ENCODE measurements at regions not wholly inside any gene's neighbourhood (a gene's known extent, or its start where the extent isn't known, plus 50 kb on each side); places are given as distances from the start of the nearest gene placed in this dataset.

DNA sequence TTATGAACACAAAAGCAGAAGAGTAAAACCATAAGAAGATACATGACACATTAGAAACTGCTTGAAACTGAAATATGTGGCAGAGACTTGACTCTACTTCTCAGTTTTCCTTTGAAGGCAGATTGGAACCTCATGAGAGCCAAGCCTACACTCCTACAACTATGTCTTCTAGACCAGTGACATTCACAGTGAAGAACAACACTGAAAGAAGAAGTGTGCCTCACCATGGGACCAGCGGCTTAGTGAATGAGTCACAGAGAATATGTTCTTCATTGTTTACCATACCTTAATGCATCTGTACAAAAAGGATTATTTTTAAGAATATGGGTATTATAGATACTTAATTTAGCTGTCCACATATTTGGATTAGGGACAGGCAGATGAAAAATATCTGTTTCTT, 248.3 kb downstream of the CDC14C start:
- ATAC-seq, result no peak
- Histone ChIP-seq H3K27me3 (ENCODE audit: control insufficient read depth in 2 of 2, insufficient read depth in 2 of 2, low read length in 2 of 2) (no peaks in the 10 kb centered on the region), H3K4me3 (ENCODE audit: low read length) (no peak overlapping the region), H3K9me3 (ENCODE audit: control insufficient read depth in 2 of 3, low read length in 3 of 3) (no peaks in the 10 kb centered on the region), H3K36me3 (ENCODE audit: control insufficient read depth in 2 of 3, insufficient read depth in 3 of 3, low read length in 3 of 3) (no peaks in the 10 kb centered on the region), H3K4me1 (ENCODE audit: control insufficient read depth in 2 of 2, insufficient read depth in 2 of 2, low read length in 2 of 2) (no peaks in the 10 kb centered on the region), H3K27ac (ENCODE audit: low read depth, low read length) (no peak overlapping the region)
- DNase-seq, result no peak
- POLR2A ChIA-PET, result no interaction called here
- H3K36me3 Mint-ChIP-seq, result no peaks in the 10 kb centered on the region
- peaks cover 0 to 19% (median 3%) of the 10 kb centered on the region in 11 donors for H3K9me3 Mint-ChIP-seq
- H3K27ac Mint-ChIP-seq, result no peak overlapping the region
- H3K27me3 Mint-ChIP-seq, result no peaks in the 10 kb centered on the region
- intact Hi-C loops (cut with micrococcal nuclease), result no loop called here
- no peaks in the 10 kb centered on the region for H3K4me1 Mint-ChIP-seq
- CTCF ChIA-PET, result no interaction called here
- H3K4me3 Mint-ChIP-seq, result no peak overlapping the region

DNA sequence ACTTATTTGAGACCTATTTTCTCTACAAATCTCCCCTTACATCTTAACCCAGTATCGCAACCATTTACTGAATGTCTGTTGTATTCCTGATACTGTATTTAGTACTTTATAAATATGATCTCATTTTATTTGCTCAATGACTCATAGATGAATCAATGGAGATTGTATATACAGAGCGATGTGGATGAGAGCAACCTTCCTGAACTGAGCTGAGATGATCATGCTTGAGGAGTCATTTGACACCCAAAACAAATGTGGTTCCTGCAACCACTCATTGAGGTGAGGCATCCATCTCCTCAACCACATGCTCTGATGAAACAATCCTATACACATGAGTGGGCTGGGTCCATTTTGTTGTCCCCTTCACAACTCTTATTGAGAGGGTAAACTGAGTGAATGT, 250.0 kb downstream of the CDC14C start:
- H3K27me3 ChIP-seq (ENCODE audit: control insufficient read depth in 2 of 2, insufficient read depth in 2 of 2, low read length in 2 of 2), result no peaks in the 10 kb centered on the region
- H3K4me3 ChIP-seq (ENCODE audit: low read length), result no peak overlapping the region
- no peak overlapping the region for H3K27ac Mint-ChIP-seq
- DNase-seq (no peak), ATAC-seq (no peak)
- H3K4me3 Mint-ChIP-seq, result no peak overlapping the region
- H3K27me3 Mint-ChIP-seq, result no peaks in the 10 kb centered on the region
- H3K27ac ChIP-seq (ENCODE audit: low read depth, low read length), result no peak overlapping the region
- POLR2A ChIA-PET, result no interaction called here
- peaks cover 0 to 26% (median 3%) of the 10 kb centered on the region in 11 donors for H3K9me3 Mint-ChIP-seq
- H3K4me1 ChIP-seq (ENCODE audit: control insufficient read depth in 2 of 2, insufficient read depth in 2 of 2, low read length in 2 of 2), result no peaks in the 10 kb centered on the region
- H3K36me3 ChIP-seq (ENCODE audit: control insufficient read depth in 2 of 3, insufficient read depth in 3 of 3, low read length in 3 of 3), result no peaks in the 10 kb centered on the region
- no peaks in the 10 kb centered on the region for H3K9me3 ChIP-seq (ENCODE audit: control insufficient read depth in 2 of 3, low read length in 3 of 3)
- H3K4me1 Mint-ChIP-seq, result no peaks in the 10 kb centered on the region
- CTCF ChIA-PET, result no interaction called here
- no peaks in the 10 kb centered on the region for H3K36me3 Mint-ChIP-seq
- intact Hi-C loops (cut with micrococcal nuclease), result no loop called here

DNA sequence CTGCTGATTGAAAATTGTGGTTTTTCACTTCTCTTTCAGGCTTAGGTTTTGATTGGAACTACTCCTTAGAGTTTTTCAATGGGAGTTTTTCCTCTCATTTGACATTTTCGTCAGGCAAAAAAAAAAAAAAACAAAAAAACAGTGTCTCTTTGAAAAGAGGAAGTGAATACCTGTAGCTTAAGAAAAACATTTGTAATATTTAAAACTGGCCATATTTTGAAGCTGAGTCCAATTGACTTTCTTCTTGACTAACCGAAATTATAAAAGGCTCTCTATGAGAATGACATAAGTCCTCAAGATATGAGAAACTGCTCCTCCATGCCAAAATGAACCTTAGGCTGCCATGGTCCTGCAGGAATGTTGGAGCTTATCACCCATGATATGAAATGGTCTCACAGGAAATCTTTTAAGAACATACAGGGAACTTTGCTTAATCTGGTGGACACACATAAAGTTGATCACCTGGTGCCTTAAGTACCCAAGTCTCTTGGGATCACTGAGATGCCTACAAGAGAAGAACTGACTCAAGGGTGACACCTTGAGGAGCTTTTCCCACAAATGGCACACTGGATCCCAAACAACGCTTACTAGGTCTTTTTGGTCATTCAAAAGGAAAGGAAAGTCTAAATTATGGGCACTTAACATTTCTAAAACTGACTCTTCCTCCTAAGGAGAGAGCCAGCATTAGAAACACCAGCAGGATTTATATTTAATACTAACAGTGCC, 263.4 kb downstream of the CDC14C start:
- intact Hi-C loops (cut with micrococcal nuclease), result no loop called here
- Histone ChIP-seq H3K4me1 (ENCODE audit: control insufficient read depth in 2 of 2, insufficient read depth in 2 of 2, low read length in 2 of 2) (no peaks in the 10 kb centered on the region), H3K4me3 (ENCODE audit: low read length) (no peak overlapping the region), H3K9me3 (ENCODE audit: control insufficient read depth in 2 of 3, low read length in 3 of 3) (no peaks in the 10 kb centered on the region), H3K27me3 (ENCODE audit: control insufficient read depth in 2 of 2, insufficient read depth in 2 of 2, low read length in 2 of 2) (no peaks in the 10 kb centered on the region), H3K36me3 (ENCODE audit: control insufficient read depth in 2 of 3, insufficient read depth in 3 of 3, low read length in 3 of 3) (no peaks in the 10 kb centered on the region), H3K27ac (ENCODE audit: low read depth, low read length) (no peak overlapping the region)
- no peaks in the 10 kb centered on the region for H3K4me1 Mint-ChIP-seq
- H3K27ac Mint-ChIP-seq, result no peak overlapping the region
- H3K36me3 Mint-ChIP-seq, result no peaks in the 10 kb centered on the region
- DNase-seq, result no peak
- ATAC-seq, result no peak
- H3K9me3 Mint-ChIP-seq, result peaks cover 0 to 15% (median 0%) of the 10 kb centered on the region in 11 donors
- no peaks in the 10 kb centered on the region for H3K27me3 Mint-ChIP-seq
- CTCF ChIA-PET, result no interaction called here
- no peak overlapping the region for H3K4me3 Mint-ChIP-seq
- POLR2A ChIA-PET, result no interaction called here

DNA sequence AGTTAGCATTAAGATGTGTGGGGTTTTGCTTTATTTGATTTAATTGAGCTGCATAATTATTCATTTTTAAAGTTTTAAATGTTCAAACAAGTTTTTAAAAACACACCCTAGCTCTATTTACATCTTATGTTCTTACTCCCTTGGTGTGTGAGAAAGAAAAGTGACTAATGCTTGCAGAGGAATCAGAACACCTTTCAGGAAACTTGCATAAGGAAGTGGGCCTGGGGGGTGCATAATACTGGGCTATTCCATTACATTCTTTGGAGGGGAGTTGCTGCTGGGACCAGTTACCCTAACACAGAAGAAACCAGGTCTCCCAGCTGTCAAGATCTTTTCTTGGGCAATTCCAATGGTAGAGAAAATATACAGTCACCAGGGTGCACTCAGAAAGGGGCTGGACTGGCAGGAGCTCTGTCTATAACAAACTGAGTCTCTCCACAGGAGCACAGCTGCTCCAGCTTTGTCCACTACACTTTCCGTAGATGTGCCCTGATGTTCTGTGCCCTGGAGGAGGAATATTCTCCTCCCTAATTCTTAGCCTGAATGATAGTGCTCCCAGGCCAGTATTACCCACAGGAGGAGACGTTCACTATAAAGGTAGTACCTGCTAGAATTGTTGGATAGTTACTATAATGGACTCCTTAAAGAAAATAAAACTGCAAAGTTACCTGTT, 304.2 kb downstream of the CDC14C start:
- POLR2A ChIA-PET, result no interaction called here
- Mint-ChIP-seq H3K4me3 (no peak overlapping the region), H3K9me3 (peaks cover 0 to 21% (median 2%) of the 10 kb centered on the region in 11 donors), H3K27ac (no peak overlapping the region), H3K4me1 (no peaks in the 10 kb centered on the region), H3K27me3 (no peaks in the 10 kb centered on the region), H3K36me3 (no peaks in the 10 kb centered on the region)
- Histone ChIP-seq H3K27me3 (ENCODE audit: control insufficient read depth in 2 of 2, insufficient read depth in 2 of 2, low read length in 2 of 2) (no peaks in the 10 kb centered on the region), H3K9me3 (ENCODE audit: control insufficient read depth in 2 of 3, low read length in 3 of 3) (no peaks in the 10 kb centered on the region), H3K36me3 (ENCODE audit: control insufficient read depth in 2 of 3, insufficient read depth in 3 of 3, low read length in 3 of 3) (no peaks in the 10 kb centered on the region), H3K27ac (ENCODE audit: low read depth, low read length) (no peak overlapping the region), H3K4me1 (ENCODE audit: control insufficient read depth in 2 of 2, insufficient read depth in 2 of 2, low read length in 2 of 2) (no peaks in the 10 kb centered on the region), H3K4me3 (ENCODE audit: low read length) (no peak overlapping the region)
- ATAC-seq (no peak), DNase-seq (no peak)
- intact Hi-C loops (cut with micrococcal nuclease), result no loop called here
- CTCF ChIA-PET, result no interaction called here

DNA sequence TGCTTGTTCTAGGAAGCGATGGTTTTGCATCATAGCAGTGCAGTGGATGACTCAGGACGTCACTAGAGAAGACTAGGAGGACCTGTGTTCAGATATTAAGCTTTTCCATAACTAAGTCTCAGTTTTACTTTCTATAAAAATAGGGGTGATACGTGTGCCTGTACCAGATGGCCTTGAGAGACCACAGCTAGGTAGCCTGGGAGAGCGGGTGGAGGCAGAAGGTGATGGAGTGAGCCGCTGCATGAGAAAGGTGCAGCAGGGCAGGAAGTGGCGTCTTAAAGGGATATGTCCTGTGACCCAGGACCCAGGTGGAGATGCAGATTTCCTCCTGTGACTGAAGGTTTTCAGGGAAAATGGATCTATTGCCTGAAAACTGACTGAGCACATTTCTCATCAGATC, 304.9 kb downstream of the CDC14C start:
- intact Hi-C loops (cut with micrococcal nuclease), result no loop called here
- Mint-ChIP-seq H3K9me3 (peaks cover 0 to 19% (median 4%) of the 10 kb centered on the region in 11 donors), H3K4me3 (no peak overlapping the region), H3K27me3 (no peaks in the 10 kb centered on the region), H3K27ac (no peak overlapping the region), H3K36me3 (no peaks in the 10 kb centered on the region), H3K4me1 (no peaks in the 10 kb centered on the region)
- ChIA-PET CTCF (no interaction called here), POLR2A (no interaction called here)
- H3K4me3 ChIP-seq (ENCODE audit: low read length), result no peak overlapping the region
- no peaks in the 10 kb centered on the region for H3K36me3 ChIP-seq (ENCODE audit: control insufficient read depth in 2 of 3, insufficient read depth in 3 of 3, low read length in 3 of 3)
- H3K27ac ChIP-seq (ENCODE audit: low read depth, low read length), result no peak overlapping the region
- H3K9me3 ChIP-seq (ENCODE audit: control insufficient read depth in 2 of 3, low read length in 3 of 3), result no peaks in the 10 kb centered on the region
- DNase-seq, result no peak
- ATAC-seq, result no peak
- H3K27me3 ChIP-seq (ENCODE audit: control insufficient read depth in 2 of 2, insufficient read depth in 2 of 2, low read length in 2 of 2), result no peaks in the 10 kb centered on the region
- H3K4me1 ChIP-seq (ENCODE audit: control insufficient read depth in 2 of 2, insufficient read depth in 2 of 2, low read length in 2 of 2), result no peaks in the 10 kb centered on the region

DNA sequence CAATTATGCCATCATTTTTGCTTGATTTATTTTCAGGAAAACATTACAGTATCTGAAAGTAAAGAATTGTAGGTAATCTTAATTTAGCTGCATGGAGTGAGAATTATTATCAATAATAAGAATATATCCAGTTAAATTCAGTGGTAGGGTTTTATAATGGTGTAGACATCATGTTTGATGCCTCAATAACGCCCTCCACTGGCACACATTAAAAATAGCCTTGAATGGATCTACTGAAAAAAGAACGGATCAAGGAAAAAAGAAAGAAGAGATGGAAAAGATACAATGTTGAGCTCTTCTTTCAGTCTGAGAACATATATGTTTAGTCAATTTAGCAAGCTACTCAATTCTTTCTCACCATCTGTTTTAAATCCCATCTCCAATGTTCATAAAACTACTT, 319.2 kb downstream of the CDC14C start:
- DNase-seq (no peak), ATAC-seq (no peak)
- CTCF ChIA-PET, result no interaction called here
- Mint-ChIP-seq H3K27me3 (no peaks in the 10 kb centered on the region), H3K9me3 (peaks cover 3 to 26% (median 16%) of the 10 kb centered on the region in 11 donors), H3K36me3 (peaks cover 0 to 5% (median 0%) of the 10 kb centered on the region in 5 donors), H3K4me1 (no peaks in the 10 kb centered on the region), H3K27ac (no peak overlapping the region), H3K4me3 (no peak overlapping the region)
- POLR2A ChIA-PET, result no interaction called here
- Histone ChIP-seq H3K36me3 (ENCODE audit: control insufficient read depth in 2 of 3, insufficient read depth in 3 of 3, low read length in 3 of 3) (no peaks in the 10 kb centered on the region), H3K9me3 (ENCODE audit: control insufficient read depth in 2 of 3, low read length in 3 of 3) (peaks cover 0 to 1% (median under 1%) of the 10 kb centered on the region in 3 experiments), H3K4me1 (ENCODE audit: control insufficient read depth in 2 of 2, insufficient read depth in 2 of 2, low read length in 2 of 2) (no peaks in the 10 kb centered on the region), H3K27ac (ENCODE audit: low read depth, low read length) (no peak overlapping the region), H3K27me3 (ENCODE audit: control insufficient read depth in 2 of 2, insufficient read depth in 2 of 2, low read length in 2 of 2) (no peaks in the 10 kb centered on the region), H3K4me3 (ENCODE audit: low read length) (no peak overlapping the region)
- intact Hi-C loops (cut with micrococcal nuclease), result no loop called here

DNA sequence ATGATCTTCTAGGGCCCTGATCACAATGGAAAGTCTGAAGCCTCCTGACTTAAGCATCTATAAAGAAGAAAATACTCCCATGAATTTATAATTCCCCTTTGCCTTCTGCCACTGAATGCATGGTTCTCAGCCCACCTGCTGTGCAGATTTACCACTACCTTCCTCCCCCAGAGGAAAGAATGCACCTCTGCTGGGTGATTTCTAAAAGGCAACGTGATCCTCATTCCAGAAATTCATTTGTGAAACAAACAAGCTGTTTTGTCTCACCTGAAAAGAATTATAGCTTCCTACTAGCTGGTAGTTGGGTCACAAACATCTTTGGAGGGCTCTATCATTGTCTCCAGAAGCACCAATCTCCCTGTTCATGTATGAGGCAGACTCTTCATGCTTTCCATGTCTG, 320.2 kb downstream of the CDC14C start:
- no peak overlapping the region for H3K4me3 ChIP-seq (ENCODE audit: low read length)
- no peaks in the 10 kb centered on the region for H3K36me3 ChIP-seq (ENCODE audit: control insufficient read depth in 2 of 3, insufficient read depth in 3 of 3, low read length in 3 of 3)
- intact Hi-C loops (cut with micrococcal nuclease), result no loop called here
- ATAC-seq, result no peak
- H3K36me3 Mint-ChIP-seq, result peaks cover 0 to 5% (median 0%) of the 10 kb centered on the region in 5 donors
- H3K4me3 Mint-ChIP-seq, result no peak overlapping the region
- H3K27ac ChIP-seq (ENCODE audit: low read depth, low read length), result no peak overlapping the region
- H3K27me3 ChIP-seq (ENCODE audit: control insufficient read depth in 2 of 2, insufficient read depth in 2 of 2, low read length in 2 of 2), result no peaks in the 10 kb centered on the region
- ChIA-PET CTCF (no interaction called here), POLR2A (no interaction called here)
- H3K9me3 Mint-ChIP-seq, result peaks cover 0 to 20% (median 7%) of the 10 kb centered on the region in 11 donors
- no peaks in the 10 kb centered on the region for H3K27me3 Mint-ChIP-seq
- no peaks in the 10 kb centered on the region for H3K9me3 ChIP-seq (ENCODE audit: control insufficient read depth in 2 of 3, low read length in 3 of 3)
- no peak for DNase-seq
- no peak overlapping the region for H3K27ac Mint-ChIP-seq
- no peaks in the 10 kb centered on the region for H3K4me1 Mint-ChIP-seq
- H3K4me1 ChIP-seq (ENCODE audit: control insufficient read depth in 2 of 2, insufficient read depth in 2 of 2, low read length in 2 of 2), result no peaks in the 10 kb centered on the region
